DND-41 (cell line): ENCODE measurements at regions not wholly inside any gene's neighbourhood (a gene's known extent, or its start where the extent isn't known, plus 50 kb on each side); places are given as distances from the start of the nearest gene placed in this dataset.
"Not testable (repeated sequence)": the region's sequence is repeated elsewhere in the genome, so short reads cannot be mapped to it uniquely, and the experiment has no call there.

ENCODE experiments used
- ATAC-seq: fragments of 200-7000 bp; cut with Tn5 transposase; 3 replicates; pipeline ENCODE4 v1.9.1; 2021; ENCODE audit warnings: low read depth; ENCODE audit not compliant: insufficient read depth
- DNase-seq: peaks from one replicate; pipeline ENCODE4 v3.0.0-alpha.2; 2020
- H2AFZ ChIP-seq: 2 replicates; pipeline ENCODE4 v1.6.0; 2012; ENCODE audit warnings: low read depth, low read length
- H3K27ac ChIP-seq: 2 replicates; pipeline ENCODE4 v1.5.1; 2012; ENCODE audit warnings: low read length, inconsistent platforms
- H3K27me3 ChIP-seq: fragments of 200-600 bp; sonication (generic); 2 replicates; pipeline ENCODE4 v1.6.0; 2012; ENCODE audit warnings: low read length, mild to moderate bottlenecking, inconsistent platforms; ENCODE audit not compliant: insufficient read depth, poor library complexity
- H3K36me3 ChIP-seq: 2 replicates; pipeline ENCODE4 v1.5.1; 2012; ENCODE audit warnings: low read length, inconsistent platforms; ENCODE audit not compliant: insufficient read depth
- H3K4me1 ChIP-seq: 2 replicates; pipeline ENCODE4 v1.5.1; 2012; ENCODE audit warnings: mild to moderate bottlenecking, low read length; ENCODE audit not compliant: insufficient read depth
- H3K4me2 ChIP-seq: 2 replicates; pipeline ENCODE4 v1.6.0; 2012; ENCODE audit warnings: mild to moderate bottlenecking, moderate library complexity, low read length, inconsistent platforms; ENCODE audit not compliant: insufficient read depth
- H3K4me3 ChIP-seq, 2 experiments: fragments of 200-600 bp in 1 of 2; shearing (Covaris generic) in 1 of 2; 2 replicates each; pipeline ENCODE4 v1.5.1; 2012 to 2016; ENCODE audit warnings: inconsistent platforms in 2 of 2, low read length in 2 of 2, mild to moderate bottlenecking in 2 of 2, low read depth in 1 of 2, moderate library complexity in 1 of 2
- H3K79me2 ChIP-seq: 2 replicates; pipeline ENCODE4 v1.6.0; 2012; ENCODE audit warnings: low read length, inconsistent platforms; ENCODE audit not compliant: insufficient read depth
- H3K9ac ChIP-seq: 2 replicates; pipeline ENCODE4 v1.6.0; 2012; ENCODE audit warnings: low read depth, mild to moderate bottlenecking, inconsistent platforms, low read length, moderate library complexity
- H3K9me3 ChIP-seq: 2 replicates; pipeline ENCODE4 v1.5.1; 2012; ENCODE audit warnings: low read length, moderate library complexity, mild to moderate bottlenecking, inconsistent platforms; ENCODE audit not compliant: insufficient read depth, severe bottlenecking
- H4K20me1 ChIP-seq: 2 replicates; pipeline ENCODE4 v1.6.0; 2012; ENCODE audit warnings: low read length; ENCODE audit not compliant: insufficient read depth
- EZH2 ChIP-seq: IDR thresholded peaks from 3 replicates; pipeline ENCODE4 v1.6.1; 2012; ENCODE audit warnings: borderline replicate concordance, low read depth, mild to moderate bottlenecking, moderate library complexity, low read length, inconsistent platforms; ENCODE audit not compliant: severe bottlenecking
- TF ChIP-seq, protein P1 (sequence below): IDR thresholded peaks from 2 replicates; pipeline ENCODE4 v1.5.1; 2012; ENCODE audit warnings: borderline replicate concordance, low read length, moderate library complexity, mild to moderate bottlenecking; ENCODE audit not compliant: poor library complexity, severe bottlenecking; ENCODE audit errors: extremely low read depth

DNA sequence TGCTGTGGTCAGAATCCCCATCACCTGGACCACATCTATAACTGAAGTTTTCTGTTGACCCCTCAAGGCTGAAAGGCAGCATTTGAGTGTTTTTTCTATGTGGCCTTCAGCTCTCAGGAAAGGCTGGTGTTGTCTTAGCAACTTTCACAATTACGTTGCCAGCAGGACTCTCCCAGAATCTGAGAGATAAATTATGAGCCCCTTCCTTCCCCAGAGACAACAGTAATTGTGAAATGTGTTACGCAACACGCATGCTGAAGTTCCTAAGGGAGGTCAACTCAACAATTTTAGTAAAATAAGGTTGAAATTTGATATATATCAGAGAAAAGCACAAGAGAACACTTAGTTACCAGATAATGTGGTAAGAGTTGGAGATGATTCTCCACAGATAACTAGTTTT is 216.5 kb upstream of the SLC8A1 start:
- Histone ChIP-seq H3K9ac (no peak overlapping the region), H3K79me2 (no peaks in the 10 kb centered on the region), H3K27ac (no peak overlapping the region), H3K4me1 (0 out of 2 replicates have a peak, but pooled peaks cover 4% of the 10 kb centered on the region), H3K4me3 (no peak overlapping the region), H3K9me3 (no peaks in the 10 kb centered on the region), H2AFZ (no peak overlapping the region), H3K36me3 (no peaks in the 10 kb centered on the region), H3K27me3 (no peaks in the 10 kb centered on the region), H4K20me1 (no peaks in the 10 kb centered on the region), H3K4me2 (no peak overlapping the region)
- ATAC-seq (no peak), DNase-seq (no peak)
- TF ChIP-seq EZH2: no peak
- TF ChIP-seq, protein P1, sequence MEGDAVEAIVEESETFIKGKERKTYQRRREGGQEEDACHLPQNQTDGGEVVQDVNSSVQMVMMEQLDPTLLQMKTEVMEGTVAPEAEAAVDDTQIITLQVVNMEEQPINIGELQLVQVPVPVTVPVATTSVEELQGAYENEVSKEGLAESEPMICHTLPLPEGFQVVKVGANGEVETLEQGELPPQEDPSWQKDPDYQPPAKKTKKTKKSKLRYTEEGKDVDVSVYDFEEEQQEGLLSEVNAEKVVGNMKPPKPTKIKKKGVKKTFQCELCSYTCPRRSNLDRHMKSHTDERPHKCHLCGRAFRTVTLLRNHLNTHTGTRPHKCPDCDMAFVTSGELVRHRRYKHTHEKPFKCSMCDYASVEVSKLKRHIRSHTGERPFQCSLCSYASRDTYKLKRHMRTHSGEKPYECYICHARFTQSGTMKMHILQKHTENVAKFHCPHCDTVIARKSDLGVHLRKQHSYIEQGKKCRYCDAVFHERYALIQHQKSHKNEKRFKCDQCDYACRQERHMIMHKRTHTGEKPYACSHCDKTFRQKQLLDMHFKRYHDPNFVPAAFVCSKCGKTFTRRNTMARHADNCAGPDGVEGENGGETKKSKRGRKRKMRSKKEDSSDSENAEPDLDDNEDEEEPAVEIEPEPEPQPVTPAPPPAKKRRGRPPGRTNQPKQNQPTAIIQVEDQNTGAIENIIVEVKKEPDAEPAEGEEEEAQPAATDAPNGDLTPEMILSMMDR: no peak

DNA sequence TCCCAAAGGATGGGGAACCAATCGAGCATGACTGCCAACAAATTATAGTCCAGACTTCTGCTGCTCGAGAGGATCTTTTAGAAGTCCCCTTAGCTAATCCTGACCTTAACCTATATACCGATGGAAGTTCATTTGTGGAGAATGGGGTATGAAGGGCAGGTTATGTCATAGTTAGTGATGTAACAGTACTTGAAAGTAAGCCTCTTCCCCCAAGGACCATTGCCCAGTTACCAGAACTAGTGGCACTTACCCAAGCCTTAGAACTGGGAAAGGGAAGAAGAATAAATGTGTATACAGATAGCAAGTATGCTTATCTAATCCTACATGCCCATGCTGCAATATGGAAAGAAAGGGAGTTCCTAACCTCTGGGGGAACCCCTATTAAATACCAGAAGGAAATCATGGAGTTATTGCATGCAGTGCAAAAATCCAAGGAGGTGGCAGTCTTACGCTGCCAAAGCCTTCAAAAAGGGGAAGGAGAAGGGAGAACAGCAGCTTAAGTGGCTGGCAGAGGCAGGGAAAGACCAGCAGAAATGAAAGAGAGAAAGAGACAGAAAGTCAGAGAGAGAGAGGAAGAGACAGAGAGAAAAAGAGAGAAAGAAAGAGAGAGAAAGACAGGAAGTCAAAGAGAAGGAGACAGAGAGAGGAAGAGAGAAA is 224.4 kb upstream of the SLC8A1 start:
- not testable (repeated sequence) for H3K27me3 ChIP-seq, ATAC-seq, H4K20me1 ChIP-seq, H3K4me3 ChIP-seq, H3K27ac ChIP-seq, H3K9ac ChIP-seq, H3K36me3 ChIP-seq, DNase-seq, H3K4me2 ChIP-seq, H3K79me2 ChIP-seq, H2AFZ ChIP-seq, H3K9me3 ChIP-seq
- peaks cover 14% of the 10 kb centered on the region; the same call in 1 of the 2 replicates for H3K4me1 ChIP-seq

DNA sequence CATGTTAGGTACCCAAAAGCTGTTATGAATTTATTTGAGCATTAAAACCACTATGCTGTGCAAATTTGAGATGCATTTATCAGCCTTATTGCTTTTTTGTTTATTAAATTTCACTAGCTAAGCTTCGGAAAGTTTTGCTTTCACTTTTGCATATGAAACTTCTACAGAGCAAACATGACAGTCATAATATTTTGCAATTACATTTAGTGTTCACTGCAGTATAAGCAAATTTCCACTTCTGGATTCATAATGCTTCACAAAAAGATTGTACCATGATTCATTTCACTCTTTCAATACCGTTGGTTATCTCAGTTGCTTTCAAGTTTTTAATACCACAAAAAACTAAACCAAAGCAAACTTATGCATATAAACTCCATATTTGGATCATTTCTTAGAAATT is 228.7 kb upstream of the SLC8A1 start:
- no peaks in the 10 kb centered on the region for H4K20me1 ChIP-seq
- no peaks in the 10 kb centered on the region for H3K36me3 ChIP-seq
- peaks cover 8% of the 10 kb centered on the region for H3K9me3 ChIP-seq
- ATAC-seq (peak; percentile 37; the same call in 2 of the 3 replicates), DNase-seq (no peak)
- no peaks in the 10 kb centered on the region for H3K79me2 ChIP-seq
- no peaks in the 10 kb centered on the region for H3K27me3 ChIP-seq
- no peak for TF ChIP-seq EZH2
- TF ChIP-seq, protein P1: no peak
- H3K9ac ChIP-seq: peak overlapping the region; percentile 10; the same call in 1 of the 2 replicates
- H3K4me2 ChIP-seq: peak overlapping the region; percentile 46
- peaks cover 14% of the 10 kb centered on the region; the same call in 1 of the 2 replicates for H3K4me1 ChIP-seq
- H2AFZ ChIP-seq: peak overlapping the region; percentile 60
- H3K4me3 ChIP-seq: peak overlapping the region in 1 of 2 experiments; percentile 30; a peak in 2 of 4 replicates
- 0 out of 2 replicates have a peak overlapping the region, but pooled peaks have one; percentile 53 for H3K27ac ChIP-seq

DNA sequence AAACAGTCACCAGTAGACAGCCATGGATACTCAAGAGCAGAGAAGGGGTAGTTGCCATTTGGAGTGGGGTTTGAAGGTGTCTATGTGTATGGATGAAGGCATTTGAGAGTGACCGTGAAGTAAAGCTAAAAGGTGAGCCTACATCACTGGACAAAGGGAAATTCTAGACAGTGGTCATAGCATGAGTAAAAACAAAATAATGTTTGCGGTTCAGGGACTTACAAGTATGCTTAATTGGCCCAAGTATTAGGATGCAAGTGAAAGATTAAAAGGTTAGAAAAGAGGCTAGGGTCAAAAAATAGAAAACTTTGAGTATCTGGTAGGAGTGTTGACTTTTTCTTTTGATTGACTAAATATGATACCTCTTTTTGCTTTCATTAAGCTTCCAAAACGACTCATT is 238.1 kb upstream of the SLC8A1 start:
- Histone ChIP-seq H3K27ac (no peak overlapping the region), H2AFZ (no peak overlapping the region)
- ATAC-seq: no peak

More for the DNA sequence above, 238.1 kb upstream of the SLC8A1 start:
- Histone ChIP-seq H3K4me1 (no peaks in the 10 kb centered on the region), H3K4me3 (no peak overlapping the region), H3K9me3 (peaks cover 10% of the 10 kb centered on the region), H3K36me3 (no peaks in the 10 kb centered on the region), H3K27me3 (no peaks in the 10 kb centered on the region), H3K79me2 (no peaks in the 10 kb centered on the region), H4K20me1 (no peaks in the 10 kb centered on the region), H3K9ac (no peak overlapping the region), H3K4me2 (no peak overlapping the region)
- TF ChIP-seq EZH2: no peak
- TF ChIP-seq, protein P1: no peak
- DNase-seq: no peak
